NOMO-1 (cell line): ENCODE measurements at regions not wholly inside any gene's neighbourhood (a gene's known extent, or its start where the extent isn't known, plus 50 kb on each side); places are given as distances from the start of the nearest gene placed in this dataset.

Source experiments
- DNase-seq, 2 experiments: peaks; one replicate each; lab custom pipeline; 2025; ENCODE audit not compliant: unreplicated experiment in 2 of 2; lab: John Stamatoyannopoulos, UW

GRCh38 chr18:39555496-39555895, 1989.9 kb upstream of the CELF4 start:
- DNase-seq: no peak

GRCh38 chr18:39550701-39551100, 1985.1 kb upstream of the CELF4 start:
- DNase-seq: no peak

GRCh38 chr18:39549144-39549543, 1983.5 kb upstream of the CELF4 start:
- DNase-seq: no peak

DNA sequence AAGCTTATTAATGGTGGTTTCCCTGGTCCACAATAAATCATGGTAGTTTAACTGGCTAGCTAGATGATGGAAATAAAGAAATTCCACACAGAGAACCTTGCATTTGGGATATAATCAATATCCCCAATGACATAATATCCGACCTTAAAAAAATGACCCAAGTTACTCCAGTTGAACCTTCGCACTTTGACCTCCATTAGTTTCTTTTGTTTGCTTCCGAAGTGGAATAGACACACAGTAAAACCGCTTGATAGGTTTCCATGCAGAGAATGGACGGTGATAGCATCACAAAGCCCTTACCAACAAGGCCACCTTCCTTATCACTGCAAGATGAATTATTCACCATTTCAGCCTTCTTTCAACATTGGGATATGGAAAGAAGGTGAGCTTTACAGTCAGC, 1966.1 kb upstream of the CELF4 start:
- DNase-seq: no peak

GRCh38 chr18:39529358-39529757, 1963.8 kb upstream of the CELF4 start:
- no peak for DNase-seq

GRCh38 chr18:39527465-39527864, 1961.9 kb upstream of the CELF4 start:
- no peak for DNase-seq

DNA sequence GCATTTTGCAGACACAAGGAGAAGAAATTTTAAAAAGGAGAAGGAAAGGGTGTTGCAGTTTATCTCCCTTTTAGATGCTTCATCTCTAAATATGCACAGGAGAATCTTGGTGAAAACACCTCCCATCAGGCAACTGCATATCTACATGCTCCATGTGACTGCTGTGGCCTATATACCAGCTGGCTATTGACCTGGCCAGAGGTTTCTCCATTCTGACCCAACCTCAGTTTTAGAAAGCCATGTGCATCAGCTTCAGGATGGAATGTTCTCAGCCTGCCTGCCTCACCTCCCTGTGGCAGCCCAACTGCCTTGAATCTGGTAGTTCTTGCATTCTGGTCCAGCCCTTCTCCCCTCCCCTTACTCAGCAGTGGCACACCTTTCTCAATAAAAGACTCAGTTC, 1958.8 kb upstream of the CELF4 start:
- DNase-seq: no peak

- no peak for DNase-seq
Observed at GRCh38 chr18:39523281-39523680, 1957.7 kb upstream of the CELF4 start.

DNA sequence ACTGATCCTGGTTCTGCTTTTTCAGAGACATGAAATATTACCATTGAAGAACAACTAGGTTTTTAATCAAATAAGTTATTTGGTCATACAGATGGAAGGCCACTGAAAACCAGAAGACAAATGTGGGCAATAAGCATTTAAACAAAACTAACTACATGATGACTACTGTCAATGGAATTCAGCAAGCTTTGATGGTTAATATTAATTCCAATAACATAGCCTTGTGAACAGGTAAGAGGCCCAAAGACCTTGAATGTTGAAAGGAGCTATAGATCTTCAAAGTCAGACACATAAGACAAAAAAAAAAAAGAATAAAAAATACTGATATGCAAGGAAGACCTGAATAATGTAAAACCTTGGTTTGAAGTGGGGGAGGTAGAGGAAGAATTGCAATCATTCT, 1955.6 kb upstream of the CELF4 start:
- no peak for DNase-seq

DNA sequence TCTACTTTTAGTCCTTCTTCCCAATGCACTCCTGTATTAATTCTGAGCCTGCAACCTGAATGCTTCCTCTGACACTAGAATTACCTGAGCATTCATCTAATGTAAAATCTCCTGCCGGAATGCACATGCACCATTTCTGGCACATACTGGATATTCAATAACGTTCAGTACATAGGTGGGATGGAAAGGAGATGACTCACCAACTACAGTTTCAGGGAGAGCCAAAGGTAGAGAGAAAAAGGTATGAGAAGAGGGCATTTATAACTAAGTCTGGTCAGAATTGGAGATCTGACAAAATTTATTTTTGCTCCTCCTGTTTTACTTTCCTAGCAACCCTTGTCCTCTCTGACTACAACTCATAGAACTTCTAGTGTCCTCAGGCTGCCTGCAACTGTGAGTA, 1954.1 kb upstream of the CELF4 start:
- no peak for DNase-seq

DNA sequence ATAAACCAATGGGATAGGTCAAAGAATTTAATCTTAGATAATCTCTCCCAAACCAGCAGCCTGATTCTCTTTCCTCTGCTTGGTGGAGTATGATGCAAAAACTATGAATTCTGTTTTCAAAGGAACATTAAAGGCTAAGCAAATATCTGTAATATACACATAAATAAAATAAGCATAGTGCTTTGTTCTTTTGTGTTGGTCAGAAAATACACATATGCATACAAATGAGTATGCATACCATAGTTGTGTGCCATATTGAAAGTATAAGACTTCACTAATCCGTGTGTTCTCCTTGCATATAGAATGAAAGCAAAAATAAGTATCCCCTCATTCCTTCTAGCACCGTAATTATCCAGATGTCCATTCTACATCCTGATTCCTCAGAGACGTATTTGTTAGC, 1949.7 kb upstream of the CELF4 start:
- no peak for DNase-seq

DNA sequence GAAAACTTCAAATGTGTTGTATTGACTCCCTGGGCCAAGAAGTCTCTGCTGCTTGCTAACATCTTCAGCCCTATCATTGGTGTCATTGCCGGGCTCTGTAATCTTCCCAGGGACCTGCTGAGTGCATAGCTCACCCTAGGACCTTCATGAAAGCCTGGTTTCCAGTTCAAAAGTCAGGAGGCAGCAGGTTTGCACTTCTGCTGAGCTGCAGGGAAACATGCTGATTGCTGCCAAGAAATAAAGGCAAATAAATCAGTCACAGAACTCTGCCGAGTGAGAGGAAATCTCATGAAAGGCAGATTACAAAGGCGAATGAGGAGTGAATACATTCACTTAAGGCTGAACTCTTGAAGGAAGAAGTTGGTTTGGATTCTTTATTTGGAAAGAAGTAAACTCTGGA, 1947.6 kb upstream of the CELF4 start:
- DNase-seq: no peak

DNA sequence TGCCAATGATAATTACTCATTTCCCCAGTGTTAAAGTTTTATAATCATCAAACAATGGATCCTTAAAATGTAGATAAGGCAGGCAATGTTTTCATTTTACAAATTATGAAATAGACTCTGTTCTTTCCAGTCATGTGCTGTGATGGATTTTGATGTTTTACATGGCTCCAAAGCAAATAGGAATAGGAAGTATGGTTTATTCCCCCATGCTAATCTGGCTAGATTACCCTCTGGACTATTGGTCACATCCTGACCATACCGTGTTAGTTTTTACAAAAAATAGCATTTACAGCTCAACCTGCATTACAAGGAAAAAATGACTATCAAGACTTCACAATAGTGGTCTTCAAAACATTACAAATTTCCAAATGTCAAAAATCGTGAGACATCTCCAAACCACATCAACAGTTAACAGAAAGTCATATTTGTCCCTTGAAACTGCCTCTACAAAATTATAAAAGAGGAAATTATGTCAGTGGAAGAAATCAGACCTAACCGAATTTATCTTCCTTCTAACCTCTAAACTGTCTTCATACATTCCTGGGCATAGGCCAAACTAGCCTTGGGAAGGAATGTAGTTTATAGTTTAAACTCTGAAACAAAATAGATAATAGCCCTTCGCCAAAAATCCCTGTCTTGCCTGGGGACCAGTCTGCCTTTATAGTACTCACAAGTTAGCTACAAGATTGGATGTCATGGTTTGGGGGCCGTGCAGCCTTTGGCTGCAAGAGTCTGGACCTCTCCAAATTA, 1941.2 kb upstream of the CELF4 start:
- no peak for DNase-seq

- DNase-seq: no peak
Observed at GRCh38 chr18:39500306-39500705, 1934.7 kb upstream of the CELF4 start.

- no peak for DNase-seq
Observed at GRCh38 chr18:39497821-39498220, 1932.2 kb upstream of the CELF4 start.

GRCh38 chr18:39496986-39497385, 1931.4 kb upstream of the CELF4 start:
- no peak for DNase-seq

DNA sequence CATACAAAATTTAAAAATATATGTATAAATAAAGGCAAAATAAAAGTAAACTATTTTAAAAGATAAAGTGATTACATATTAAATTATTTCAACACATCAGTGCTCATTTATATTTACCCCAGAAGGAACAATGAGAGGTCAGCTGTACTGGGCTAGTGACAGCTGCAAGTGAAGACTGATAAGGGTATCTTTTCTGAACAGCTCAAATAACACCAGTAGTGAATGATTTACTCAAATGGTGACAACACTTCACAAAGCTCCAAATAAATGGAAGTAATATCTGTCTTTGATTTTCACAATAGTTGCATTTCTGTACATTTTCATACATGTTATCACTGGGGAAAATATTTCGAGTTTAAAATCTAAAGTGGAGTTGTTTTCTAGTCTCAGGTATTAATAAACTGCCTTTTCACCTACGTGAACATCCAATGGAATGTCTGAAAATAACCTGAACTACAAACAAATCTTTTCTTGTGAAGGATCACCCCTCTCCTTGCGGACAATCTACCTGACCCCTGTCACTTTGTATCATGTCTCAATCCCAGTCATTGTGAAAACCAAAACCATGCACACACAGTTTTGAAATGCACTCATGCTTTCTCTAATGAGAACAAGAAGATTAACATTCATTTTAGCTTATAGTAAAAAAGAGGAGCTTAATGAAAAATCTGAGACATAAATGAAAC, 1928.8 kb upstream of the CELF4 start:
- no peak for DNase-seq

GRCh38 chr18:39491408-39491807, 1925.8 kb upstream of the CELF4 start:
- DNase-seq: no peak

GRCh38 chr18:39489431-39489830, 1923.8 kb upstream of the CELF4 start:
- DNase-seq: no peak

- no peak for DNase-seq
Observed at GRCh38 chr18:39487932-39488331, 1922.3 kb upstream of the CELF4 start.

DNA sequence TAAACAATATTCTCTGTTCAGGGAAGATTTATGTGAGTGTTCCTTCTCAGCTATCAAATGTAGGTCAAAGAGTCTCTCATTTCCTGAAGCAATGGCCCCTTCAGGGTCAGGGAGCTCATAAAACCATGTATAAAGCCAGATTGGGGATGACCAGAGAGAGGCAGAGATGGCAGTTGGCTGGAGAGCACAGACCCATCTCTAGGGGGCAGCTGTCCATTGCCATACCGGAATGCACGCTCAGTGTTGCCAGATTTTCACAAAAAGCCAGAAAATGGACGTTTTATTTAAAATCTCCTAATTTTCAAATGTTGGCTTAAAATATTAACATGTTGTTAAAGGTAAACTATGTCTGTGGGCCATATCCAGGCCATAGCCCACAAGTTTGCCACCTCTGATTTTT, 1920.7 kb upstream of the CELF4 start:
- DNase-seq: no peak

DNA sequence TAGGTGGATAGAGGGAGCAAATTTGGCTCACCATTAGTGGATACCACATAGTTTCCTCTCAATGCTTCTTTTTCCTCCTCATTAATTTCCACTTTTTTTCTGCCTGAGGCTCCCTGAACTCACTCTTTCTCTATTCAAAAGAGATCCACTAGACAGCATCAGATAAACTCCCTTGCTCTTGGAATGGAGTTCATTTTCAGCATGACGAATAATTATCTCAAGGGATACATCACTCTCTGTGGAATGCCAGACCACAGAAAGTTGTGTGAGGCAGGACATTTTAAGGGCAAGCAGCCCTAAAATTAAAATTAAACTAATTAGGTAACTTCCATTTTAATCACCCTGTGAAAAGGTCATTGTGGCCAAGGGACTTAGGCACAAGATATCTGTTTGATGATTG, 1920.1 kb upstream of the CELF4 start:
- no peak for DNase-seq

GRCh38 chr18:39481281-39481680, 1915.7 kb upstream of the CELF4 start:
- no peak for DNase-seq
